Mesenchymal stem cell (in vitro differentiated cells and primary cell): ENCODE measurements at regions not wholly inside any gene's neighbourhood (a gene's known extent, or its start where the extent isn't known, plus 50 kb on each side); places are given as distances from the start of the nearest gene placed in this dataset.

Experiments
- DNase-seq: peaks from one replicate; pipeline ENCODE4 v3.0.0-alpha.2; 2013
- H2AFZ ChIP-seq: one replicate; pipeline ENCODE4 v1.6.1; 2013; ENCODE audit warnings: low read depth, mild to moderate bottlenecking, control low read depth, inconsistent platforms, low read length, moderate library complexity
- H2AK5ac ChIP-seq: 2 replicates; pipeline ENCODE4 v1.6.1; 2013; ENCODE audit warnings: low read length, moderate library complexity, mild to moderate bottlenecking, inconsistent platforms; ENCODE audit not compliant: severe bottlenecking
- H2BK120ac ChIP-seq: one replicate; pipeline ENCODE4 v1.6.1; 2013; ENCODE audit warnings: low read depth, mild to moderate bottlenecking, inconsistent platforms, low read length, moderate library complexity
- H2BK12ac ChIP-seq, 2 experiments: one replicate each; pipeline ENCODE4 v1.6.1; 2013; ENCODE audit warnings: inconsistent platforms in 2 of 2, low read length in 2 of 2, mild to moderate bottlenecking in 2 of 2, moderate library complexity in 2 of 2, control low read depth in 1 of 2
- H2BK15ac ChIP-seq: one replicate; pipeline ENCODE4 v1.6.1; 2013; ENCODE audit warnings: mild to moderate bottlenecking, low read depth, inconsistent platforms; ENCODE audit not compliant: poor library complexity, severe bottlenecking
- H2BK5ac ChIP-seq: 2 replicates; pipeline ENCODE4 v1.6.1; 2013; ENCODE audit warnings: low read depth, mild to moderate bottlenecking, low read length, control low read depth, inconsistent platforms; ENCODE audit not compliant: poor library complexity, severe bottlenecking
- H3K14ac ChIP-seq, 2 experiments: one replicate each; pipeline ENCODE4 v1.6.1; 2013; ENCODE audit warnings: inconsistent platforms in 2 of 2, low read length in 2 of 2, control low read depth in 1 of 2, mild to moderate bottlenecking in 1 of 2, moderate library complexity in 1 of 2
- H3K18ac ChIP-seq, 2 experiments: one replicate each; pipeline ENCODE4 v1.6.1; 2013; ENCODE audit warnings: inconsistent platforms in 2 of 2, low read length in 2 of 2, control low read depth in 1 of 2, low read depth in 1 of 2, mild to moderate bottlenecking in 1 of 2
- H3K23ac ChIP-seq, 2 experiments: one replicate each; pipeline ENCODE4 v1.6.1; 2013; ENCODE audit warnings: inconsistent platforms in 2 of 2, low read length in 2 of 2, mild to moderate bottlenecking in 2 of 2, moderate library complexity in 2 of 2, control low read depth in 1 of 2
- H3K27ac ChIP-seq: 2 replicates; pipeline ENCODE4 v1.5.1; 2013; ENCODE audit warnings: mild to moderate bottlenecking, moderate library complexity, low read length, control low read depth, inconsistent platforms; ENCODE audit not compliant: poor library complexity, severe bottlenecking
- H3K27me3 ChIP-seq, 2 experiments: 2 replicates each; pipeline versions ENCODE4 v1.6.1 to v1.7.0; 2013; ENCODE audit warnings: low read length in 2 of 2, mild to moderate bottlenecking in 2 of 2, moderate library complexity in 2 of 2, control low read depth in 1 of 2, inconsistent platforms in 1 of 2; ENCODE audit not compliant: control insufficient read depth in 1 of 2, insufficient read depth in 1 of 2
- H3K36me3 ChIP-seq, 2 experiments: 2 replicates each; pipeline versions ENCODE4 v1.6.1 to v1.7.0; 2013; ENCODE audit warnings: low read length in 2 of 2, control low read depth in 1 of 2, inconsistent platforms in 1 of 2, low read depth in 1 of 2, mild to moderate bottlenecking in 1 of 2; ENCODE audit not compliant: insufficient read depth in 2 of 2, control insufficient read depth in 1 of 2
- H3K4ac ChIP-seq, 2 experiments: one replicate each; pipeline ENCODE4 v1.6.1; 2013; ENCODE audit warnings: inconsistent platforms in 2 of 2, low read length in 2 of 2, mild to moderate bottlenecking in 2 of 2, moderate library complexity in 2 of 2, control low read depth in 1 of 2, low read depth in 1 of 2
- H3K4me1 ChIP-seq: 2 replicates; pipeline ENCODE4 v1.6.1; 2013; ENCODE audit warnings: low read depth, low read length, control low read depth; ENCODE audit not compliant: control insufficient read depth, insufficient read depth
- H3K4me2 ChIP-seq: 2 replicates; pipeline ENCODE4 v1.6.1; 2013; ENCODE audit warnings: low read length, mild to moderate bottlenecking, inconsistent platforms; ENCODE audit not compliant: poor library complexity, severe bottlenecking
- H3K4me3 ChIP-seq, 2 experiments: 2 replicates each; pipeline versions ENCODE4 v1.5.1 to v1.7.0; 2013; ENCODE audit warnings: low read length in 2 of 2, mild to moderate bottlenecking in 2 of 2, control low read depth in 1 of 2, low read depth in 1 of 2; ENCODE audit not compliant: insufficient read depth in 1 of 2
- H3K79me1 ChIP-seq: replicated peaks from 2 replicates; pipeline ENCODE4 v1.6.1; 2013; ENCODE audit warnings: mild to moderate bottlenecking, control low read depth, low read length, inconsistent platforms; ENCODE audit not compliant: poor library complexity, severe bottlenecking
- H3K9ac ChIP-seq: 2 replicates; pipeline ENCODE4 v1.7.0; 2013; ENCODE audit warnings: mild to moderate bottlenecking, low read length, moderate library complexity
- H3K9me3 ChIP-seq: 2 replicates; pipeline ENCODE4 v1.7.0; 2013; ENCODE audit warnings: mild to moderate bottlenecking, low read length; ENCODE audit not compliant: control insufficient read depth
- H4K8ac ChIP-seq: one replicate; pipeline ENCODE4 v1.6.1; 2013; ENCODE audit warnings: inconsistent platforms, mild to moderate bottlenecking, low read length, moderate library complexity
- H4K91ac ChIP-seq: one replicate; pipeline ENCODE4 v1.6.1; 2013; ENCODE audit warnings: mild to moderate bottlenecking, low read length, inconsistent platforms
- WGBS: methylation state at CpG from one replicate; pipeline ENCODE4 v1.1.7; 2013; ENCODE audit warnings: mixed read lengths; 5-methylcytosine and 5-hydroxymethylcytosine counted together

DNA sequence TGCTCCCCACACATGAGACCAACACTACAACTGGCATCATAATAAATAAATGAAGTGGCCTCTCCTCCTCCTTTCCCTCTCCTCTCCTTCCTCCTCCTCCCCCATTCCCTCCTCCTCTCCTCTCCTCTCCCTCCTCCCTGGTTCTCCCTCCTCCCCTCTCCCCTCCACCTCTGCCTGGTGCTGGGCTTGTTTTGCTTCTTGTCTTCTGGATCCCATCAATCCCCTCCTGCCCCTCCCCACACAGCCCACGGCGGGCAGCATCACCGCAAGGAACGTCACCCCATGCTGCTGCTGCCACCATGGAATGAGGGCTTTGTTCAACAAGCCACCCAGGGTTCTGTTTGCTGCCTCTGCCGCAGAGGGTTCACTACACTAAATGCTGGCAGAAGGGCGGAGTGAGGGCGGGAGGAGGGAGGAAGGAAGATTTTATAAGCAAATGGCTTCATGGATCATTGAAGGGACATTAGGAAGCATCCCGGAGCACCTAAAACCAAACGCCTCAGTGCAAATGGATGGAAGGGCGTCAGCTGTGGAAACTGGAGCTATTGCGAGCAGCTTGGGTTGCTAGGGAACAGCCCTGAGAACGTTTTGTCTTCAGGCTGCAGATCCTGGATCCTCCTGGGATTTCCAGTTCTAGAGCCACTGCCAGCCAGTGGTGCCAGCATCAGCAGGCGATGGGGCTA, 379.7 kb upstream of the ZMIZ1 start:
- DNase-seq: no peak
- H3K4ac ChIP-seq: no peak overlapping the region

DNA sequence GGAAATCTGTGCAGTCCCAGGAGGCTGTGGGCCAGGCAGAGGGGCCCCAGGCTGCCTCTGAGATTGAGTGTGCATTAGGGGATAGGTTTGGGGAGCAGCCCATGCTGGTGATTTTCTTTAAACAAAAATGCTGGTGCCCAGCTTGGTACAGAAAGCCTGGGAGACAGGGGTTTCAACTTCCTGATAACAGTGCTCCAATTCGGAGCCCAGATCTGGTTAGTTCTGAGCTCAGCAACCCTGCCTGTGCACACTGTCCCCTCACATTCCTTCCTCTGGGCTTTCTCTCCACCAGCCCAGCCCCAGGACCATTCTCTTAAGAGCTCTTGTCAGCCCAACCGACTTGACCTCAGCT, 379.2 kb upstream of the ZMIZ1 start:
- no peak overlapping the region for H3K4me3 ChIP-seq
- H2BK12ac ChIP-seq: no peak overlapping the region
- H3K36me3 ChIP-seq: no peaks in the 10 kb centered on the region

More for the DNA sequence above, 379.7 kb upstream of the ZMIZ1 start:
- Histone ChIP-seq H2BK5ac (no peak overlapping the region), H3K9me3 (no peaks in the 10 kb centered on the region), H4K8ac (no peak overlapping the region), H3K27ac (no peak overlapping the region), H2AFZ (no peak overlapping the region), H3K9ac (peak overlapping the region; percentile 30), H3K14ac (no peak overlapping the region), H3K23ac (no peak overlapping the region), H3K4me1 (peaks cover 27% of the 10 kb centered on the region), H2AK5ac (no peak overlapping the region), H3K36me3 (no peaks in the 10 kb centered on the region), H2BK120ac (no peak overlapping the region), H4K91ac (no peak overlapping the region), H3K4me3 (no peak overlapping the region), H2BK15ac (no peak overlapping the region), H3K4me2 (no peak overlapping the region), H3K18ac (no peak overlapping the region), H3K79me1 (no peaks in the 10 kb centered on the region), H3K27me3 (peaks cover 0 to 5% of the 10 kb centered on the region in 2 experiments), H2BK12ac (no peak overlapping the region)
- 61% methylated on average over 13 of the region's 13 CpGs for WGBS

DNA sequence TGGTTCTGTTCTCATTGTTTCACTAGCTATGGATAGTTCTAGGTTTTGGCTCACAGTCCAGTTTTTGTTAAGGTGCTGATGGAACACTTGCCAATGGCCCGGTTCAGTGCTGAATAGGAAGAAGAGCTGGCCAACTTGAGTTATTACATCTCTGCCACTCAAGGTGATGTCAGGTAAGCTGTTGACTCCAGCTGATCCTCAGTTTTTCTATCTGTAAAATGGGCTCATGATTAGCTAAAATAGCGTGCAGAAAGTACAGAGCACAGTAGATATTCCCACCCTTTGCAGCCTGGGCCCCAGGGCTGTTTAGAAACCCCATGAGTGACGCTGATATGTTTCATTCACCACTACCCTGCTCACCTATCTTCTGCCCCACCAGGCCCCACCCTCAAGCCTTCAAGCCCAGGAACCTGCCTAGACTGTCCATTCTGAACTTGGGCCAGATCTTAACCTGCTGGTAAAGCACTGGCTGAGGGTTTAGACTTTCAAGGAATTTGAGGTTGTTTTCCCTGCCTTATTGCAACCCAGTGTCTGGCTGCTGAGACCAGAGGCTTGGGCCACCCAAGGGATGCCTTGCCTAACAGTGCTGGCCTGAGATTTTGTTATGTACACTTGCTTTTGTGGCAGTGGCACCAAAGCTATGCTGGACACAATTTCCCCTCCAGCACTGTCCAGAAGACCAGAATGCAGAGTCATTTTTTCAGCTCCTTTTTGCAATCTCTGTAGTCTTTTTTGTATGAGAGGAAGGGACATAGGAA, 378.2 kb upstream of the ZMIZ1 start:
- Histone ChIP-seq H3K18ac (no peak overlapping the region), H3K27ac (no peak overlapping the region), H3K9me3 (no peaks in the 10 kb centered on the region), H2AK5ac (no peak overlapping the region), H2BK5ac (no peak overlapping the region), H3K4ac (no peak overlapping the region), H2BK12ac (no peak overlapping the region), H4K91ac (no peak overlapping the region), H3K14ac (no peak overlapping the region), H3K4me3 (no peak overlapping the region), H3K4me2 (no peak overlapping the region), H3K23ac (no peak overlapping the region), H2BK120ac (no peak overlapping the region), H3K9ac (no peak overlapping the region), H3K79me1 (no peaks in the 10 kb centered on the region), H3K27me3 (peaks cover 0 to 5% of the 10 kb centered on the region in 2 experiments), H4K8ac (no peak overlapping the region), H2BK15ac (no peak overlapping the region), H3K36me3 (no peaks in the 10 kb centered on the region), H2AFZ (no peak overlapping the region), H3K4me1 (peaks cover 19% of the 10 kb centered on the region)
- WGBS: 95% methylated on average over 3 of the region's 3 CpGs
- no peak for DNase-seq

More for the DNA sequence above, 379.2 kb upstream of the ZMIZ1 start:
- no peak overlapping the region for H3K27ac ChIP-seq
- H3K4me2 ChIP-seq: no peak overlapping the region
- H4K91ac ChIP-seq: no peak overlapping the region
- H2AFZ ChIP-seq: no peak overlapping the region
- no peak overlapping the region for H2AK5ac ChIP-seq
- peaks cover 0 to 5% of the 10 kb centered on the region in 2 experiments for H3K27me3 ChIP-seq
- H3K9ac ChIP-seq: no peak overlapping the region
- H3K14ac ChIP-seq: no peak overlapping the region
- H2BK15ac ChIP-seq: no peak overlapping the region
- H2BK5ac ChIP-seq: no peak overlapping the region
- peaks cover 25% of the 10 kb centered on the region for H3K4me1 ChIP-seq
- no peak overlapping the region for H4K8ac ChIP-seq
- no peak overlapping the region for H3K18ac ChIP-seq
- H3K9me3 ChIP-seq: no peaks in the 10 kb centered on the region
- 59% methylated on average over 2 of the region's 2 CpGs for WGBS
- no peak overlapping the region for H3K23ac ChIP-seq
- no peak overlapping the region for H3K4ac ChIP-seq
- no peak for DNase-seq
- no peak overlapping the region for H2BK120ac ChIP-seq
- no peaks in the 10 kb centered on the region for H3K79me1 ChIP-seq

DNA sequence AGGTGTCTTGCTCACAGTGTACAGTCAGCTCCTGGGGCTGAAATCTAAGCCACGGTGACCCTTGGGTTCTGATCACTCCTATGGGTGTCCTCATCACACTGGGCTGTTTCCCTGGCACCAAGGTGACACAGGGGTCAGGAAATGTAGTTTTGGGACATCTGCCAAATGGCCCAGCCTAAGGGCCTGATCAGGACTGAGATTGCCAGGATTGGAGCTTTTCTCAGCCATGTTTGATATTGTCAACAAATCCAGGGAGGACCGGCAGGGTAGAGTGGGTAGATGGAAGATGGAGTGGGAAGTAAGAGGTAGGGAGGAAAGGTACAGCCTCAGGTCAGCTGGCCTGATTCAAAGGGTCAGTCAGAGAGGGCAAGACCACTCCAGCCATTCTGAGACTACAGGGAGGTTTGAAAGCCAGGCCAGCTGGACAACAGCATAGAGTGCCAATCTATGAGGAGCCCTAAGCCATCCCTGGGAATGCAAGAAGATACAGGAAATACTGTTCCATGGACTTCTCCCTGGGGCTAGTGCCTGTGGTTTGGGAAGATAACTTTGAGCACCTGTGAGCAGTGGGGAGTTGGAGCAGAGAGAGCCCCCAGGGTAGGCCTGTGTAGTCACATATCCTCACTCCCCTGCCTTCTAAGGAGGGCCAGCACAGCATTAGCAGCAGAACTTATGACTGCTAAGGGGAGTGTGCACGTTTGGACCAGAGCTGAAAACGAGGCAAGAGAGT, 377.3 kb upstream of the ZMIZ1 start:
- Histone ChIP-seq H2BK120ac (no peak overlapping the region), H3K9me3 (no peaks in the 10 kb centered on the region), H3K4me3 (no peak overlapping the region), H3K4me2 (no peak overlapping the region), H4K91ac (peak overlapping the region; percentile 10), H3K4ac (no peak overlapping the region), H2BK15ac (no peak overlapping the region), H2BK5ac (no peak overlapping the region), H3K23ac (no peak overlapping the region), H3K27ac (no peak overlapping the region), H3K18ac (no peak overlapping the region), H4K8ac (no peak overlapping the region), H2AK5ac (no peak overlapping the region), H2BK12ac (no peak overlapping the region), H2AFZ (no peak overlapping the region), H3K36me3 (no peaks in the 10 kb centered on the region), H3K14ac (peak overlapping the region in 1 of 2 experiments; percentile 29), H3K9ac (no peak overlapping the region), H3K27me3 (peaks cover 0 to 9% of the 10 kb centered on the region in 2 experiments), H3K4me1 (peaks cover 16% of the 10 kb centered on the region), H3K79me1 (no peaks in the 10 kb centered on the region)
- WGBS: 80% methylated on average over 4 of the region's 4 CpGs
- no peak for DNase-seq
